Left lung (tissue), 4 donors: ENCODE measurements at regions not wholly inside any gene's neighbourhood (a gene's known extent, or its start where the extent isn't known, plus 50 kb on each side); places are given as distances from the start of the nearest gene placed in this dataset.

Experiments
- ATAC-seq: fragments of 200-7000 bp; cut with Tn5 transposase; one replicate; pipeline ENCODE4 v1.9.1; 2020; ENCODE audit warnings: moderate library complexity
- DNase-seq, 4 donors: peaks; one replicate each; pipeline ENCODE4 v3.0.0-alpha.2; 2013 to 2020
- H3K27ac ChIP-seq, 2 donors: fragments of 200-600 bp; sonication (generic) in 1 of 2; one replicate each; pipeline versions ENCODE4 v1.5.0 to v1.8.0; 2020 to 2021
- H3K27me3 ChIP-seq, 2 donors: fragments of 200-600 bp; sonication (generic) in 1 of 2; one replicate each; pipeline versions ENCODE4 v1.5.0 to v1.8.0; 2020 to 2021
- H3K36me3 ChIP-seq, 2 donors: fragments of 200-600 bp; sonication (generic) in 1 of 2; one replicate each; pipeline versions ENCODE4 v1.5.0 to v1.8.0; 2020 to 2021
- H3K4me1 ChIP-seq, 2 donors: fragments of 200-600 bp; one replicate each; pipeline ENCODE4 v1.8.0; 2021
- H3K4me3 ChIP-seq, 2 donors: fragments of 200-600 bp; sonication (generic) in 1 of 2; one replicate each; pipeline versions ENCODE4 v1.5.0 to v1.8.0; 2020 to 2021; ENCODE audit warnings: mild to moderate bottlenecking in 1 of 2
- H3K9me3 ChIP-seq, 2 donors: fragments of 200-600 bp; sonication (generic) in 1 of 2; one replicate each; pipeline versions ENCODE4 v1.5.0 to v1.8.0; 2020 to 2021
- CTCF ChIP-seq, 2 donors: fragments of 200-600 bp; sonication (generic) in 1 of 2; IDR thresholded peaks; one replicate each; pipeline versions ENCODE4 v1.5.0 to v1.8.0; 2021; ENCODE audit warnings: antibody characterized with exemption in 2 of 2
- intact Hi-C, 2 donors: fragments of 100-400 bp; cut with DNase I; formaldehyde crosslinking; loops; one replicate each; pipeline versions ENCODE4 v1.11.2 to v1.14.2; 2022
- donor health status: DM: no; HTN: yes; CAD: no.
- donor health status: DM: no; HTN: no; CAD: no.

- Histone ChIP-seq H3K4me1 (no peaks in the 10 kb centered on the region), H3K9me3 (no peaks in the 10 kb centered on the region), H3K4me3 (no peak overlapping the region), H3K36me3 (no peaks in the 10 kb centered on the region), H3K27me3 (no peaks in the 10 kb centered on the region), H3K27ac (no peak overlapping the region)
- DNase-seq (no peak), ATAC-seq (no peak)
- no peak for TF ChIP-seq CTCF (IDR thresholded peaks at IDR 0.05)
- intact Hi-C loops, result no loop called here
Measured at GRCh38 chr4:20049889-20050288, 201.8 kb upstream of the SLIT2 start.

- Histone ChIP-seq H3K4me3 (no peak overlapping the region), H3K36me3 (no peaks in the 10 kb centered on the region), H3K27ac (no peak overlapping the region), H3K9me3 (no peaks in the 10 kb centered on the region), H3K4me1 (no peaks in the 10 kb centered on the region), H3K27me3 (no peaks in the 10 kb centered on the region)
- no peak for TF ChIP-seq CTCF (IDR thresholded peaks at IDR 0.05)
- ATAC-seq (no peak), DNase-seq (no peak)
- intact Hi-C loops, result no loop called here
Measured at GRCh38 chr4:20046931-20047677, 204.6 kb upstream of the SLIT2 start.

GRCh38 chr4:20046179-20046578, 205.5 kb upstream of the SLIT2 start:
- no peaks in the 10 kb centered on the region for H3K27me3 ChIP-seq
- no peaks in the 10 kb centered on the region for H3K36me3 ChIP-seq
- no peak overlapping the region for H3K4me3 ChIP-seq
- TF ChIP-seq CTCF (IDR thresholded peaks at IDR 0.05), result no peak
- H3K27ac ChIP-seq, result no peak overlapping the region
- intact Hi-C loops, result no loop called here
- ATAC-seq (no peak), DNase-seq (no peak)
- no peaks in the 10 kb centered on the region for H3K9me3 ChIP-seq
- H3K4me1 ChIP-seq, result no peaks in the 10 kb centered on the region

GRCh38 chr4:20044966-20045365, 206.7 kb upstream of the SLIT2 start:
- intact Hi-C loops, result no loop called here
- Histone ChIP-seq H3K4me1 (no peaks in the 10 kb centered on the region), H3K27ac (no peak overlapping the region), H3K9me3 (no peaks in the 10 kb centered on the region), H3K36me3 (no peaks in the 10 kb centered on the region), H3K4me3 (no peak overlapping the region), H3K27me3 (no peaks in the 10 kb centered on the region)
- no peak for ATAC-seq
- TF ChIP-seq CTCF (IDR thresholded peaks at IDR 0.05), result no peak
- DNase-seq, result no peak

GRCh38 chr4:20044502-20044911, 207.2 kb upstream of the SLIT2 start:
- no peak overlapping the region for H3K4me3 ChIP-seq
- ATAC-seq (no peak), DNase-seq (no peak)
- no peaks in the 10 kb centered on the region for H3K9me3 ChIP-seq
- intact Hi-C loops, result no loop called here
- H3K4me1 ChIP-seq, result no peaks in the 10 kb centered on the region
- no peak overlapping the region for H3K27ac ChIP-seq
- no peaks in the 10 kb centered on the region for H3K36me3 ChIP-seq
- H3K27me3 ChIP-seq, result no peaks in the 10 kb centered on the region
- TF ChIP-seq CTCF (IDR thresholded peaks at IDR 0.05), result no peak
